Panc1 (cell line): ENCODE measurements at regions not wholly inside any gene's neighbourhood (a gene's known extent, or its start where the extent isn't known, plus 50 kb on each side); places are given as distances from the start of the nearest gene placed in this dataset.

Source experiments
- ATAC-seq: fragments of 200-7000 bp; cut with Tn5 transposase; 2 replicates; pipeline ENCODE4 v1.9.1; 2020; ENCODE audit warnings: mild to moderate bottlenecking, moderate library complexity
- BruUV-seq: library from RNA; stranded (reverse); fragments of 400-500 nt; replicated peaks from 2 replicates; lab custom pipeline; 2021; lab: Mats Ljungman, UMichigan
- CTCF ChIA-PET: fragments of 300-600 bp; sonication (Branson Sonifier 250); formaldehyde crosslinking; loops from one replicate; lab custom pipeline; 2022; ENCODE audit warnings: antibody characterized with exemption; lab: Charles Lee
- POLR2A ChIA-PET: fragments of 300-600 bp; sonication (Branson Sonifier 250); formaldehyde crosslinking; loops from one replicate; lab custom pipeline; 2022; ENCODE audit warnings: antibody characterized with exemption; lab: Charles Lee
- DNase-seq: peaks from one replicate; pipeline ENCODE4 v3.0.0-alpha.2; 2010; ENCODE audit warnings: low read depth, low spot score
- H3K27ac ChIP-seq: 2 replicates; pipeline ENCODE4 v1.5.1; 2011; ENCODE audit warnings: mild to moderate bottlenecking, low read length, inconsistent platforms
- H3K27me3 ChIP-seq: fragments of 200-500 bp; sonication (Bioruptor generic); 2 replicates; pipeline ENCODE4 v1.6.0; 2014; ENCODE audit warnings: low read length, inconsistent platforms; ENCODE audit not compliant: control insufficient read depth, insufficient read depth
- H3K36me3 ChIP-seq: fragments of 200-500 bp; sonication (Bioruptor generic); 2 replicates; pipeline ENCODE4 v1.5.1; 2014; ENCODE audit warnings: inconsistent platforms, mild to moderate bottlenecking, low read length, moderate library complexity; ENCODE audit not compliant: control insufficient read depth, insufficient read depth
- H3K4me1 ChIP-seq: 2 replicates; pipeline ENCODE4 v1.5.1; 2011; ENCODE audit warnings: inconsistent platforms, mild to moderate bottlenecking, low read length, moderate library complexity; ENCODE audit not compliant: control insufficient read depth, insufficient read depth
- H3K4me3 ChIP-seq, 2 experiments: 2 replicates each; pipeline ENCODE4 v1.5.1; 2011 to 2012; ENCODE audit warnings: low read depth in 2 of 2, low read length in 2 of 2, mild to moderate bottlenecking in 2 of 2, inconsistent platforms in 1 of 2, moderate library complexity in 1 of 2
- H3K9me3 ChIP-seq: fragments of 200-500 bp; sonication (Bioruptor generic); 2 replicates; pipeline ENCODE4 v1.5.1; 2014; ENCODE audit warnings: low read depth, mild to moderate bottlenecking, inconsistent platforms, low read length, moderate library complexity; ENCODE audit not compliant: control insufficient read depth, insufficient read depth
- POLR2AphosphoS5 ChIP-seq: IDR thresholded peaks from 2 replicates; pipeline ENCODE4 v1.6.1; 2012; ENCODE audit warnings: mild to moderate bottlenecking, low read depth, low read length, moderate library complexity
- REST ChIP-seq, 2 experiments: IDR thresholded peaks; 2 replicates each; pipeline ENCODE4 v1.6.1; 2011 to 2012; ENCODE audit warnings: low read depth in 2 of 2, control low read depth in 1 of 2, low read length in 1 of 2, mild to moderate bottlenecking in 1 of 2, moderate library complexity in 1 of 2; ENCODE audit not compliant: insufficient read depth in 1 of 2
- SIN3A ChIP-seq: IDR thresholded peaks from 2 replicates; pipeline ENCODE4 v1.6.1; 2012; ENCODE audit warnings: low read depth, mild to moderate bottlenecking, low read length, moderate library complexity, borderline replicate concordance; ENCODE audit not compliant: insufficient read depth
- TCF7L2 ChIP-seq: IDR thresholded peaks from 2 replicates; pipeline ENCODE4 v1.6.1; 2011; ENCODE audit warnings: mild to moderate bottlenecking, low read depth, low read length, inconsistent platforms
- in situ Hi-C: cut with HindIII; loops from 2 replicates; pipeline ENCODE4 v1.10.0; 2016; ENCODE audit warnings: low sequenced_read_pairs, low pct_unique_long_range_greater_than_20kb
- intact Hi-C: fragments of 100-400 bp; cut with micrococcal nuclease; formaldehyde crosslinking; loops from one replicate; pipeline ENCODE4 v1.10.0; 2022; ENCODE audit not compliant: unreplicated experiment
- TF ChIP-seq, protein P1 (sequence below): fragments of 450-650 bp; IDR thresholded peaks from 2 replicates; pipeline ENCODE4 v1.5.1; 2017; ENCODE audit warnings: mild to moderate bottlenecking

DNA sequence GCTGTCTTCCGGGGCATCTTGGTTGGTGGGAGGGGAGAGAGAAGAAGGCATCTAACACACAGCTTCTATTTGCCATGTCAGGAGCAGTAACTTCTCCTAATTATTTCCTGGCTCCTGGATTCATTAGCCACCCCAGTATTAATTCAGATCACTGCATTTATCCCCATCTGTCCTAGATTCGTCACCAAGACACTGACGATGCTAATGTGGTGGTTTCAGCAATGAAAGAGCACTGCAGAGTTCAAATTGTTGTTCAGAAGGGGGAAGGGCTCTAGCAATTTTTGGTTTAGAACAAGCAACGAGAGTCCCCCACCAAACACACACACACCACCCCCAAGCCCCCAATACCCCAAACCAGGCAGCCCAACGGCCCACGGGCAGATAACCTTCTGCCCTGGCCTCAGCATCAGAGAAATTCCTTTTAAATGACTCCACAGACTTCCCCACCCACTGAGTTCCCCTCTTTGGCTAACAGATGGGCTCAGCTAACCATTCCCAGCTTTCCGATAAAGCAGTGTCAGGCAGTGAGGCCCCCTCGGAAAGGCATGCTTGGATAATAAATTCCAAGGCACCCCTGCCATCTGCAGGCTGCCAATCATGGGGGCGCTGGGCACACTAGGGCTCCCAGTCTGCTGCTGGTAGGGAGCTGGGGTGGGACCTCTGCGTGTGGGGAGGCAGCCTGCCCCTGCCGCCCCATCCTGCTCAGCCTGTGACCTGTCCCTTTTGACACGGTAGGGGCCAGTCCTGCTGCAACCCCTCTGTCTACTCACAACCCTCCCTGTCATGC is 453.5 kb downstream of the MIAT start:
- no peak for DNase-seq

GRCh38 chr22:27111796-27112672 is 454.6 kb downstream of the MIAT start:
- POLR2A ChIA-PET, result no interaction called here
- no peak overlapping the region for H3K27ac ChIP-seq

More for the DNA sequence above, 453.5 kb downstream of the MIAT start:
- CTCF ChIA-PET, result no interaction called here
- POLR2A ChIA-PET, result no interaction called here
- Histone ChIP-seq H3K27ac (no peak overlapping the region), H3K36me3 (no peaks in the 10 kb centered on the region), H3K27me3 (no peaks in the 10 kb centered on the region), H3K4me1 (no peaks in the 10 kb centered on the region), H3K9me3 (no peaks in the 10 kb centered on the region), H3K4me3 (no peak overlapping the region)
- intact Hi-C loops, result no loop called here
- in situ Hi-C loops, result no loop called here
- no TSS peak for BruUV-seq
- ATAC-seq, result no peak
- TF ChIP-seq POLR2AphosphoS5 (no peak), TCF7L2 (no peak)

GRCh38 chr22:27113211-27113635 is 455.8 kb downstream of the MIAT start:
- in situ Hi-C loops (no loop called here), intact Hi-C loops (no loop called here)
- BruUV-seq, result no TSS peak
- ATAC-seq, result no peak; the same call in 1 of the 2 replicates
- H3K27ac ChIP-seq, result no peak overlapping the region
- no peak overlapping the region for H3K4me3 ChIP-seq
- DNase-seq, result no peak
- no peaks in the 10 kb centered on the region for H3K9me3 ChIP-seq
- TF ChIP-seq, protein P1, sequence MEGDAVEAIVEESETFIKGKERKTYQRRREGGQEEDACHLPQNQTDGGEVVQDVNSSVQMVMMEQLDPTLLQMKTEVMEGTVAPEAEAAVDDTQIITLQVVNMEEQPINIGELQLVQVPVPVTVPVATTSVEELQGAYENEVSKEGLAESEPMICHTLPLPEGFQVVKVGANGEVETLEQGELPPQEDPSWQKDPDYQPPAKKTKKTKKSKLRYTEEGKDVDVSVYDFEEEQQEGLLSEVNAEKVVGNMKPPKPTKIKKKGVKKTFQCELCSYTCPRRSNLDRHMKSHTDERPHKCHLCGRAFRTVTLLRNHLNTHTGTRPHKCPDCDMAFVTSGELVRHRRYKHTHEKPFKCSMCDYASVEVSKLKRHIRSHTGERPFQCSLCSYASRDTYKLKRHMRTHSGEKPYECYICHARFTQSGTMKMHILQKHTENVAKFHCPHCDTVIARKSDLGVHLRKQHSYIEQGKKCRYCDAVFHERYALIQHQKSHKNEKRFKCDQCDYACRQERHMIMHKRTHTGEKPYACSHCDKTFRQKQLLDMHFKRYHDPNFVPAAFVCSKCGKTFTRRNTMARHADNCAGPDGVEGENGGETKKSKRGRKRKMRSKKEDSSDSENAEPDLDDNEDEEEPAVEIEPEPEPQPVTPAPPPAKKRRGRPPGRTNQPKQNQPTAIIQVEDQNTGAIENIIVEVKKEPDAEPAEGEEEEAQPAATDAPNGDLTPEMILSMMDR, result no peak
- POLR2A ChIA-PET, result no interaction called here
- CTCF ChIA-PET, result no interaction called here
- no peaks in the 10 kb centered on the region for H3K4me1 ChIP-seq
- H3K36me3 ChIP-seq, result no peaks in the 10 kb centered on the region
- no peaks in the 10 kb centered on the region for H3K27me3 ChIP-seq

More at GRCh38 chr22:27111796-27112672, 454.6 kb downstream of the MIAT start:
- in situ Hi-C loops (no loop called here), intact Hi-C loops (no loop called here)
- Histone ChIP-seq H3K4me3 (no peak overlapping the region), H3K36me3 (no peaks in the 10 kb centered on the region), H3K4me1 (no peaks in the 10 kb centered on the region), H3K9me3 (no peaks in the 10 kb centered on the region), H3K27me3 (no peaks in the 10 kb centered on the region)
- BruUV-seq, result no TSS peak
- DNase-seq (no peak), ATAC-seq (no peak)
- CTCF ChIA-PET, result no interaction called here
- no peak for TF ChIP-seq SIN3A

- POLR2A ChIA-PET, result no interaction called here
- no TSS peak for BruUV-seq
- no peak for ATAC-seq
- Histone ChIP-seq H3K27ac (no peak overlapping the region), H3K4me3 (no peak overlapping the region), H3K9me3 (no peaks in the 10 kb centered on the region), H3K27me3 (no peaks in the 10 kb centered on the region), H3K36me3 (no peaks in the 10 kb centered on the region), H3K4me1 (no peaks in the 10 kb centered on the region)
- DNase-seq, result no peak
- CTCF ChIA-PET, result no interaction called here
- in situ Hi-C loops (no loop called here), intact Hi-C loops (no loop called here)
- TF ChIP-seq, protein P1, result no peak
- TF ChIP-seq TCF7L2 (no peak), SIN3A (no peak), POLR2AphosphoS5 (no peak), REST (IDR thresholded peaks at IDR 0.05; ENCODE audit: insufficient read depth in 1 of 2, low read depth in 2 of 2, low read length in 1 of 2) (no peak)
Observed at GRCh38 chr22:27113641-27114040, 456.3 kb downstream of the MIAT start.
